ENCODE measurements at regions not wholly inside any gene's neighbourhood (a gene's known extent, or its start where the extent isn't known, plus 50 kb on each side); places are given as distances from the start of the nearest gene placed in this dataset.

- H3K27ac Mint-ChIP-seq, result no peak overlapping the region
- no peaks in the 10 kb centered on the region for H3K4me1 Mint-ChIP-seq
- no peak for ATAC-seq (ENCODE audit: low read depth)
- H3K27me3 Mint-ChIP-seq, result peaks cover 13% of the 10 kb centered on the region
- no peaks in the 10 kb centered on the region for H3K9me3 Mint-ChIP-seq
- H3K36me3 Mint-ChIP-seq, result no peaks in the 10 kb centered on the region
- DNase-seq (ENCODE audit: low spot score in 2 of 2), result no peak
- no peak overlapping the region for H3K4me3 Mint-ChIP-seq
Measured at GRCh38 chr1:17891205-17892110, 136.3 kb downstream of the ACTL8 start.

GRCh38 chr1:17892225-17892624 lies 137.1 kb downstream of the ACTL8 start:
- Mint-ChIP-seq H3K4me1 (no peaks in the 10 kb centered on the region), H3K4me3 (no peak overlapping the region), H3K27me3 (peaks cover 14% of the 10 kb centered on the region), H3K9me3 (no peaks in the 10 kb centered on the region), H3K36me3 (no peaks in the 10 kb centered on the region), H3K27ac (no peak overlapping the region)
- DNase-seq (ENCODE audit: low spot score in 2 of 2) (no peak), ATAC-seq (ENCODE audit: low read depth) (no peak)

- Mint-ChIP-seq H3K27me3 (peaks cover 14% of the 10 kb centered on the region), H3K9me3 (no peaks in the 10 kb centered on the region), H3K36me3 (no peaks in the 10 kb centered on the region), H3K27ac (no peak overlapping the region), H3K4me1 (no peaks in the 10 kb centered on the region), H3K4me3 (no peak overlapping the region)
- no peak for ATAC-seq (ENCODE audit: low read depth)
- DNase-seq (ENCODE audit: low spot score in 2 of 2), result no peak
Measured at GRCh38 chr1:17892851-17893250, 137.7 kb downstream of the ACTL8 start.

- Mint-ChIP-seq H3K36me3 (no peaks in the 10 kb centered on the region), H3K27ac (no peak overlapping the region), H3K9me3 (no peaks in the 10 kb centered on the region), H3K4me1 (no peaks in the 10 kb centered on the region), H3K27me3 (peaks cover 14% of the 10 kb centered on the region), H3K4me3 (no peak overlapping the region)
- ATAC-seq (ENCODE audit: low read depth) (no peak), DNase-seq (ENCODE audit: low spot score in 2 of 2) (no peak)
Measured at GRCh38 chr1:17893891-17894631, 138.9 kb downstream of the ACTL8 start.

- Mint-ChIP-seq H3K27me3 (peaks cover 10% of the 10 kb centered on the region), H3K4me1 (no peaks in the 10 kb centered on the region), H3K36me3 (no peaks in the 10 kb centered on the region), H3K27ac (no peak overlapping the region), H3K4me3 (no peak overlapping the region), H3K9me3 (peaks cover 2% of the 10 kb centered on the region)
- DNase-seq (ENCODE audit: low spot score in 2 of 2) (no peak), ATAC-seq (ENCODE audit: low read depth) (no peak)
Measured at GRCh38 chr1:17895401-17895800, 140.3 kb downstream of the ACTL8 start.

- H3K4me1 Mint-ChIP-seq, result no peaks in the 10 kb centered on the region
- peaks cover 2% of the 10 kb centered on the region for H3K9me3 Mint-ChIP-seq
- H3K36me3 Mint-ChIP-seq, result no peaks in the 10 kb centered on the region
- no peak overlapping the region for H3K4me3 Mint-ChIP-seq
- ATAC-seq (ENCODE audit: low read depth) (no peak), DNase-seq (ENCODE audit: low spot score in 2 of 2) (no peak)
- no peak overlapping the region for H3K27ac Mint-ChIP-seq
- H3K27me3 Mint-ChIP-seq, result peaks cover 13% of the 10 kb centered on the region
Measured at GRCh38 chr1:17895986-17896385, 140.9 kb downstream of the ACTL8 start.

GRCh38 chr1:17903386-17903785 lies 148.3 kb downstream of the ACTL8 start:
- H3K4me1 Mint-ChIP-seq, result no peaks in the 10 kb centered on the region
- H3K4me3 Mint-ChIP-seq, result no peak overlapping the region
- no peak for ATAC-seq (ENCODE audit: low read depth)
- H3K9me3 Mint-ChIP-seq, result peaks cover 4% of the 10 kb centered on the region
- no peak overlapping the region for H3K27ac Mint-ChIP-seq
- no peaks in the 10 kb centered on the region for H3K36me3 Mint-ChIP-seq
- DNase-seq (ENCODE audit: low spot score in 2 of 2), result no peak
- peaks cover 17% of the 10 kb centered on the region for H3K27me3 Mint-ChIP-seq

GRCh38 chr1:17904290-17904689 lies 149.2 kb downstream of the ACTL8 start:
- Mint-ChIP-seq H3K4me1 (no peaks in the 10 kb centered on the region), H3K4me3 (no peak overlapping the region), H3K27me3 (peaks cover 17% of the 10 kb centered on the region), H3K27ac (no peak overlapping the region), H3K36me3 (no peaks in the 10 kb centered on the region), H3K9me3 (peaks cover 4% of the 10 kb centered on the region)
- ATAC-seq (ENCODE audit: low read depth) (no peak), DNase-seq (ENCODE audit: low spot score in 2 of 2) (no peak)

- Mint-ChIP-seq H3K27ac (no peak overlapping the region), H3K36me3 (no peaks in the 10 kb centered on the region), H3K9me3 (peaks cover 2% of the 10 kb centered on the region), H3K4me1 (no peaks in the 10 kb centered on the region), H3K27me3 (peaks cover 14% of the 10 kb centered on the region), H3K4me3 (no peak overlapping the region)
- ATAC-seq (ENCODE audit: low read depth) (no peak), DNase-seq (ENCODE audit: low spot score in 2 of 2) (no peak)
Measured at GRCh38 chr1:17907999-17908398, 152.9 kb downstream of the ACTL8 start.

- no peaks in the 10 kb centered on the region for H3K4me1 Mint-ChIP-seq
- no peak overlapping the region for H3K27ac Mint-ChIP-seq
- no peak overlapping the region for H3K4me3 Mint-ChIP-seq
- H3K9me3 Mint-ChIP-seq, result peaks cover 2% of the 10 kb centered on the region
- DNase-seq (ENCODE audit: low spot score in 2 of 2) (no peak), ATAC-seq (ENCODE audit: low read depth) (no peak)
- H3K27me3 Mint-ChIP-seq, result peaks cover 15% of the 10 kb centered on the region
- H3K36me3 Mint-ChIP-seq, result no peaks in the 10 kb centered on the region
Measured at GRCh38 chr1:17908945-17909344, 153.8 kb downstream of the ACTL8 start.

- Mint-ChIP-seq H3K4me3 (no peak overlapping the region), H3K4me1 (no peaks in the 10 kb centered on the region), H3K9me3 (no peaks in the 10 kb centered on the region), H3K27me3 (peaks cover 15% of the 10 kb centered on the region), H3K27ac (no peak overlapping the region), H3K36me3 (no peaks in the 10 kb centered on the region)
- DNase-seq (ENCODE audit: low spot score in 2 of 2), result no peak
- no peak for ATAC-seq (ENCODE audit: low read depth)
Measured at GRCh38 chr1:17909634-17910033, 154.5 kb downstream of the ACTL8 start.

GRCh38 chr1:17911791-17912190 lies 156.7 kb downstream of the ACTL8 start:
- H3K4me1 Mint-ChIP-seq, result no peaks in the 10 kb centered on the region

GRCh38 chr1:17912491-17912890 lies 157.4 kb downstream of the ACTL8 start:
- H3K27me3 Mint-ChIP-seq, result peaks cover 14% of the 10 kb centered on the region
- H3K4me3 Mint-ChIP-seq, result no peak overlapping the region
- H3K9me3 Mint-ChIP-seq, result no peaks in the 10 kb centered on the region
- H3K36me3 Mint-ChIP-seq, result no peaks in the 10 kb centered on the region
- DNase-seq (ENCODE audit: low spot score in 2 of 2) (no peak), ATAC-seq (ENCODE audit: low read depth) (no peak)
- no peaks in the 10 kb centered on the region for H3K4me1 Mint-ChIP-seq
- no peak overlapping the region for H3K27ac Mint-ChIP-seq

More at GRCh38 chr1:17911791-17912190, 156.7 kb downstream of the ACTL8 start:
- ATAC-seq (ENCODE audit: low read depth) (no peak), DNase-seq (ENCODE audit: low spot score in 2 of 2) (no peak)
- Mint-ChIP-seq H3K27me3 (peaks cover 12% of the 10 kb centered on the region), H3K4me3 (no peak overlapping the region), H3K36me3 (no peaks in the 10 kb centered on the region), H3K9me3 (no peaks in the 10 kb centered on the region), H3K27ac (no peak overlapping the region)

- H3K27me3 Mint-ChIP-seq, result peaks cover 17% of the 10 kb centered on the region
- H3K27ac Mint-ChIP-seq, result no peak overlapping the region
- DNase-seq (ENCODE audit: low spot score in 2 of 2) (no peak), ATAC-seq (ENCODE audit: low read depth) (no peak)
- H3K4me3 Mint-ChIP-seq, result no peak overlapping the region
- no peaks in the 10 kb centered on the region for H3K9me3 Mint-ChIP-seq
- no peaks in the 10 kb centered on the region for H3K4me1 Mint-ChIP-seq
- no peaks in the 10 kb centered on the region for H3K36me3 Mint-ChIP-seq
Measured at GRCh38 chr1:17913326-17914115, 158.4 kb downstream of the ACTL8 start.
